Pancreas (tissue), 10 donors: ENCODE measurements at regions not wholly inside any gene's neighbourhood (a gene's known extent, or its start where the extent isn't known, plus 50 kb on each side); places are given as distances from the start of the nearest gene placed in this dataset.
"Not testable (repeated sequence)": the region's sequence is repeated elsewhere in the genome, so short reads cannot be mapped to it uniquely, and the experiment has no call there.

ENCODE experiments used
- ATAC-seq, 4 donors: fragments of 200-7000 bp; cut with Tn5 transposase; one replicate each; pipeline versions ENCODE4 v1.8.0 to v1.9.1; 2020; ENCODE audit warnings: mild to moderate bottlenecking in 4 of 4, moderate library complexity in 4 of 4
- DNase-seq, 6 donors: peaks; one replicate each; pipeline ENCODE4 v3.0.0-alpha.2; 2020
- FAIRE-seq: peaks from 2 replicates; lab custom pipeline; 2012; peaks lifted over from hg19 to GRCh38; lab: Jason Lieb, UNC
- H3K27ac ChIP-seq, 4 donors: fragments of 200-600 bp; sonication (generic); 1 replicate in 3 of 4; 2 replicates in 1 of 4; pipeline versions ENCODE4 v1.5.0 to v1.8.0; 2020
- H3K27me3 ChIP-seq, 4 donors: fragments of 200-600 bp; one replicate each; pipeline ENCODE4 v1.8.0; 2021
- H3K36me3 ChIP-seq, 3 donors: fragments of 200-600 bp; sonication (generic) in 1 of 3; one replicate each; pipeline versions ENCODE4 v1.5.0 to v1.8.0; 2020 to 2021
- H3K4me1 ChIP-seq, 3 donors: fragments of 200-600 bp; one replicate each; pipeline ENCODE4 v1.8.0; 2021
- H3K4me3 ChIP-seq, 4 donors: fragments of 200-600 bp; sonication (generic) in 2 of 4; one replicate each; pipeline versions ENCODE4 v1.5.0 to v1.8.0; 2020 to 2021
- H3K9me3 ChIP-seq, 4 donors: fragments of 200-600 bp; one replicate each; pipeline ENCODE4 v1.8.0; 2021
- CTCF ChIP-seq, 4 donors: fragments of 200-600 bp; sonication (generic) in 3 of 4; IDR thresholded peaks; one replicate each; pipeline versions ENCODE4 v1.5.0 to v1.8.0; 2021; ENCODE audit warnings: antibody characterized with exemption in 4 of 4
- WGBS, 2 donors: extraction: QIAGEN DNeasy Blood & Tissue Kit; methylation state at CpG; one replicate each; pipeline ENCODE4 v1.1.7; 2013; 5-methylcytosine and 5-hydroxymethylcytosine counted together
- intact Hi-C, 3 donors: fragments of 100-400 bp; cut with DNase I; formaldehyde crosslinking; loops; one replicate each; pipeline versions ENCODE4 v1.11.1 to v1.14.2; 2022
- donor health status: healthy with polysubstance abuse.
- donor health status: DM: no; HTN: no; CAD: no; lungs with moderate emphysema.
- donor health status: DM: no; HTN: no; CAD: no.
- donor health status: control.
- donor health status: control.
- donor health status: Bipolar disorder and iron deficiency.
- donor health status: DM: yes; HTN: yes; CAD: no.
- donor health status: DM: no; HTN: no; CAD: no.
- donor health status: DM: no; HTN: no; CAD: no.
- donor health status: DM: yes; HTN: yes; CAD: no.

- DNase-seq (no peak), FAIRE-seq (no peak), ATAC-seq (no peak)
- intact Hi-C loops, result no loop called here
- H3K9me3 ChIP-seq, result peaks cover 0 to 2% (median 0%) of the 10 kb centered on the region in 4 donors
- no peak overlapping the region for H3K27ac ChIP-seq
- no peaks in the 10 kb centered on the region for H3K27me3 ChIP-seq
- no peaks in the 10 kb centered on the region for H3K36me3 ChIP-seq
- H3K4me3 ChIP-seq, result no peak overlapping the region
- H3K4me1 ChIP-seq, result no peaks in the 10 kb centered on the region
- TF ChIP-seq CTCF (IDR thresholded peaks at IDR 0.05), result no peak
- 82 to 83% methylated on average over 3 of the region's 3 CpGs for WGBS, 2 donors
These were observed 214.0 kb upstream of the WDFY3 start for GRCh38 chr4:85180533-85180932.

DNA sequence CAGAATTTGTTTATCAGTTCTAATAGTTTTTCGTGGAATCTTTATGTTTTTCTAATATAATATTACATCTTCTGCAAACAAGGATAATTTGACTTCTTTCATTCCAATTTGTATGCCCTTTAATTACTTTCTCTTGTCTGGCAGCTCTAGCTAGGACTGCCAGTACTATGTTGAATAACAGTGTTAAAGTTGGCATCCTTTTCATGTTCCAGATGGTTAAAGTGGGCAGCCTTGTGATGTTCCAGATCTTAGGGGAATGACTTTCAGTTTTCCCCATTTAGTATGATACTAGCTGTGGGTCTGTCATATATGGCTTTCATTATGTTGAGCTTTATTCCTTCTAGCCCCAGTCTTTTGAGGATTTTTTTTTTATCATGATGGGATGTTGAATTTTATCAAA lies 220.6 kb upstream of the WDFY3 start:
- 60 to 68% methylated on average over 1 of the region's 1 CpG for WGBS, 2 donors
- intact Hi-C loops, result no loop called here
- no peak for TF ChIP-seq CTCF (IDR thresholded peaks at IDR 0.05)
- DNase-seq (no peak), ATAC-seq (no peak), FAIRE-seq (no peak)
- Histone ChIP-seq H3K36me3 (no peaks in the 10 kb centered on the region), H3K27me3 (no peaks in the 10 kb centered on the region), H3K4me1 (no peaks in the 10 kb centered on the region), H3K27ac (no peak overlapping the region), H3K4me3 (no peak overlapping the region), H3K9me3 (peaks cover 0 to 2% (median 0%) of the 10 kb centered on the region in 4 donors)

GRCh38 chr4:85196015-85196414 lies 229.5 kb upstream of the WDFY3 start:
- H3K36me3 ChIP-seq, H3K4me1 ChIP-seq, H3K4me3 ChIP-seq, FAIRE-seq, intact Hi-C loops, H3K9me3 ChIP-seq, H3K27ac ChIP-seq, DNase-seq, ATAC-seq, H3K27me3 ChIP-seq: not testable (repeated sequence)
- WGBS, 2 donors, result 63 to 65% methylated on average over 7 of the region's 7 CpGs

- 59% methylated on average over 1 of the region's 1 CpG for WGBS, 2 donors
- DNase-seq (no peak), ATAC-seq (no peak), FAIRE-seq (no peak)
- intact Hi-C loops, result no loop called here
- Histone ChIP-seq H3K27ac (no peak overlapping the region), H3K27me3 (no peaks in the 10 kb centered on the region), H3K9me3 (no peaks in the 10 kb centered on the region), H3K36me3 (no peaks in the 10 kb centered on the region), H3K4me1 (no peaks in the 10 kb centered on the region), H3K4me3 (no peak overlapping the region)
- no peak for TF ChIP-seq CTCF (IDR thresholded peaks at IDR 0.05)
These were observed 233.6 kb upstream of the WDFY3 start for GRCh38 chr4:85200106-85200505.

GRCh38 chr4:85209161-85209560 lies 242.7 kb upstream of the WDFY3 start:
- 75 to 88% methylated on average over 1 of the region's 1 CpG for WGBS, 2 donors
- FAIRE-seq (no peak), ATAC-seq (no peak), DNase-seq (no peak)
- H3K27ac ChIP-seq, result no peak overlapping the region
- H3K9me3 ChIP-seq, result no peaks in the 10 kb centered on the region
- H3K36me3 ChIP-seq, result no peaks in the 10 kb centered on the region
- intact Hi-C loops, result no loop called here
- H3K27me3 ChIP-seq, result no peaks in the 10 kb centered on the region
- H3K4me1 ChIP-seq, result no peaks in the 10 kb centered on the region
- TF ChIP-seq CTCF (IDR thresholded peaks at IDR 0.05), result no peak
- H3K4me3 ChIP-seq, result no peak overlapping the region

GRCh38 chr4:85210353-85210752 lies 243.9 kb upstream of the WDFY3 start:
- DNase-seq, result no peak
- Histone ChIP-seq H3K27me3 (no peaks in the 10 kb centered on the region), H3K4me3 (no peak overlapping the region), H3K9me3 (no peaks in the 10 kb centered on the region), H3K27ac (no peak overlapping the region), H3K36me3 (no peaks in the 10 kb centered on the region), H3K4me1 (no peaks in the 10 kb centered on the region)
- FAIRE-seq, result no peak
- 43 to 48% methylated on average over 3 of the region's 3 CpGs for WGBS, 2 donors
- no peak for ATAC-seq
- intact Hi-C loops, result no loop called here
- TF ChIP-seq CTCF (IDR thresholded peaks at IDR 0.05), result no peak

DNA sequence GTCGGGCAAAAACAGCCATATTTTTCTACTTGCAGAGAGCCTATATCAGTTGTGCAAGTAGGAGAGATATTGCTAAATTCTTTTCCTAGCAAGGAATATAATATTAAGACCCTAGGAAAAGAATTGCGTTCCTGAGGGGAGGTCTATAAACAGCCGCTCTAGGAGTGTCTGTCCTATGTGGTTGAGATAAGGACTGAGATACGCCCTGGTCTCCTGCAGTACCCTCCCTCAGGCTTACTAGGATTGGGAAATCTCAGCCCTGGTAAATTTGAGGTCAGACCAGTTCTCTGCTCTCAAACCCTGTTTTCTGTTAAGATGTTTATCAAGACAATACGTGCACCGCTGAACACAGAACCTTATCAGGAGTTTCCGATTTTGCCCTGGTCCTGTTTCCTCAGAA lies 250.1 kb upstream of the WDFY3 start:
- H3K4me3 ChIP-seq, H3K27ac ChIP-seq, H3K27me3 ChIP-seq, ATAC-seq, intact Hi-C loops, DNase-seq, FAIRE-seq, H3K9me3 ChIP-seq, H3K4me1 ChIP-seq, H3K36me3 ChIP-seq: not testable (repeated sequence)
- WGBS, 2 donors, result 64 to 82% methylated on average over 7 of the region's 7 CpGs
